ENCODE measurements at regions not wholly inside any gene's neighbourhood (a gene's known extent, or its start where the extent isn't known, plus 50 kb on each side); places are given as distances from the start of the nearest gene placed in this dataset.
"Not testable (repeated sequence)": the region's sequence is repeated elsewhere in the genome, so short reads cannot be mapped to it uniquely, and the experiment has no call there.

GRCh38 chr1:173362543-173362942 lies 114.6 kb upstream of the PRDX6 start:
- DNase-seq (no peak), ATAC-seq (ENCODE audit: low read depth in 2 of 2) (no peak)
- no peaks in the 10 kb centered on the region for H3K36me3 Mint-ChIP-seq
- H3K27me3 Mint-ChIP-seq, result no peaks in the 10 kb centered on the region
- peaks cover 12 to 18% (median 13%) of the 10 kb centered on the region in 3 donors for H3K4me1 Mint-ChIP-seq
- no peak overlapping the region for H3K4me3 Mint-ChIP-seq
- no peaks in the 10 kb centered on the region for H3K9me3 Mint-ChIP-seq
- peak overlapping the region in 1 of 6 donors; percentile 11 for H3K27ac Mint-ChIP-seq

- no peak overlapping the region for H3K27ac Mint-ChIP-seq
- peaks cover 9 to 16% (median 13%) of the 10 kb centered on the region in 3 donors for H3K4me1 Mint-ChIP-seq
- no peak overlapping the region for H3K4me3 Mint-ChIP-seq
- H3K9me3 Mint-ChIP-seq, result peaks cover 0 to 14% (median 3%) of the 10 kb centered on the region in 7 donors
- no peaks in the 10 kb centered on the region for H3K27me3 Mint-ChIP-seq
- ATAC-seq (ENCODE audit: low read depth in 2 of 2) (no peak), DNase-seq (no peak)
- H3K36me3 Mint-ChIP-seq, result peaks cover 11 to 14% of the 10 kb centered on the region in 2 donors
Observed at GRCh38 chr1:173364827-173365226, 112.3 kb upstream of the PRDX6 start.

- Mint-ChIP-seq H3K27me3 (no peaks in the 10 kb centered on the region), H3K36me3 (peaks cover 11 to 14% of the 10 kb centered on the region in 2 donors), H3K9me3 (peaks cover 0 to 14% (median 3%) of the 10 kb centered on the region in 7 donors), H3K4me1 (peaks cover 9 to 13% (median 12%) of the 10 kb centered on the region in 3 donors), H3K4me3 (no peak overlapping the region), H3K27ac (no peak overlapping the region)
- no peak for DNase-seq
- no peak for ATAC-seq (ENCODE audit: low read depth in 2 of 2)
Observed at GRCh38 chr1:173365341-173365740, 111.8 kb upstream of the PRDX6 start.

- Mint-ChIP-seq H3K27ac (no peak overlapping the region), H3K36me3 (peaks cover 11 to 14% of the 10 kb centered on the region in 2 donors), H3K27me3 (no peaks in the 10 kb centered on the region), H3K4me3 (no peak overlapping the region), H3K4me1 (no peaks in the 10 kb centered on the region), H3K9me3 (peaks cover 0 to 14% (median 3%) of the 10 kb centered on the region in 7 donors)
- DNase-seq (no peak), ATAC-seq (ENCODE audit: low read depth in 2 of 2) (no peak)
Observed at GRCh38 chr1:173367136-173367535, 110.0 kb upstream of the PRDX6 start.

- DNase-seq; H3K4me1 Mint-ChIP-seq; H3K4me3 Mint-ChIP-seq; H3K27ac Mint-ChIP-seq; ATAC-seq (ENCODE audit: low read depth in 2 of 2); H3K27me3 Mint-ChIP-seq: not testable (repeated sequence)
- Mint-ChIP-seq H3K36me3 (peaks cover 14 to 16% of the 10 kb centered on the region in 2 donors), H3K9me3 (peaks cover 3 to 23% (median 12%) of the 10 kb centered on the region in 7 donors)
Observed at GRCh38 chr1:173370586-173370985, 106.5 kb upstream of the PRDX6 start.

- ATAC-seq (ENCODE audit: low read depth in 2 of 2); H3K27ac Mint-ChIP-seq; H3K27me3 Mint-ChIP-seq; H3K4me1 Mint-ChIP-seq; DNase-seq; H3K4me3 Mint-ChIP-seq: not testable (repeated sequence)
- Mint-ChIP-seq H3K9me3 (peaks cover 6 to 26% (median 18%) of the 10 kb centered on the region in 7 donors), H3K36me3 (peaks cover 10 to 12% of the 10 kb centered on the region in 2 donors)
Observed at GRCh38 chr1:173376065-173376464, 101.1 kb upstream of the PRDX6 start.

- Mint-ChIP-seq H3K27ac (no peak overlapping the region), H3K9me3 (peaks cover 6 to 26% (median 18%) of the 10 kb centered on the region in 7 donors), H3K4me3 (no peak overlapping the region), H3K27me3 (no peaks in the 10 kb centered on the region), H3K36me3 (peaks cover 12 to 14% of the 10 kb centered on the region in 2 donors), H3K4me1 (no peaks in the 10 kb centered on the region)
- DNase-seq, result no peak
- ATAC-seq (ENCODE audit: low read depth in 2 of 2), result no peak
Observed at GRCh38 chr1:173377266-173377665, 99.9 kb upstream of the PRDX6 start.

GRCh38 chr1:173383351-173383750 lies 93.8 kb upstream of the PRDX6 start:
- Mint-ChIP-seq H3K36me3 (peaks cover 0 to 4% of the 10 kb centered on the region in 2 donors), H3K4me1 (no peaks in the 10 kb centered on the region), H3K27me3 (no peaks in the 10 kb centered on the region), H3K27ac (no peak overlapping the region), H3K4me3 (no peak overlapping the region), H3K9me3 (no peaks in the 10 kb centered on the region)
- DNase-seq (no peak), ATAC-seq (ENCODE audit: low read depth in 2 of 2) (no peak)

- Mint-ChIP-seq H3K27ac (no peak overlapping the region), H3K9me3 (peaks cover 0 to 1% (median 0%) of the 10 kb centered on the region in 7 donors), H3K36me3 (no peaks in the 10 kb centered on the region), H3K4me3 (no peak overlapping the region), H3K27me3 (no peaks in the 10 kb centered on the region), H3K4me1 (no peaks in the 10 kb centered on the region)
- ATAC-seq (ENCODE audit: low read depth in 2 of 2) (no peak), DNase-seq (no peak)
Observed at GRCh38 chr1:173388352-173388751, 88.8 kb upstream of the PRDX6 start.

GRCh38 chr1:173392895-173393658 lies 84.1 kb upstream of the PRDX6 start:
- H3K27me3 Mint-ChIP-seq, result no peaks in the 10 kb centered on the region
- H3K9me3 Mint-ChIP-seq, result peaks cover 0 to 1% (median 0%) of the 10 kb centered on the region in 7 donors
- DNase-seq, result no peak
- no peak overlapping the region for H3K4me3 Mint-ChIP-seq
- H3K27ac Mint-ChIP-seq, result peak overlapping the region in 1 of 6 donors; percentile 4
- H3K4me1 Mint-ChIP-seq, result no peaks in the 10 kb centered on the region
- H3K36me3 Mint-ChIP-seq, result no peaks in the 10 kb centered on the region
- no peak for ATAC-seq (ENCODE audit: low read depth in 2 of 2)

- no peaks in the 10 kb centered on the region for H3K36me3 Mint-ChIP-seq
- H3K27ac Mint-ChIP-seq, result peak overlapping the region in 1 of 6 donors; percentile 4
Observed at GRCh38 chr1:173393659-173394000, 83.5 kb upstream of the PRDX6 start.

GRCh38 chr1:173394813-173395212 lies 82.3 kb upstream of the PRDX6 start:
- H3K27me3 Mint-ChIP-seq; DNase-seq; H3K9me3 Mint-ChIP-seq; H3K27ac Mint-ChIP-seq; ATAC-seq (ENCODE audit: low read depth in 2 of 2); H3K36me3 Mint-ChIP-seq; H3K4me1 Mint-ChIP-seq; H3K4me3 Mint-ChIP-seq: not testable (repeated sequence)

More at GRCh38 chr1:173393659-173394000, 83.5 kb upstream of the PRDX6 start:
- Mint-ChIP-seq H3K4me3 (no peak overlapping the region), H3K9me3 (peaks cover 0 to 1% (median 0%) of the 10 kb centered on the region in 7 donors), H3K4me1 (no peaks in the 10 kb centered on the region), H3K27me3 (no peaks in the 10 kb centered on the region)
- ATAC-seq (ENCODE audit: low read depth in 2 of 2), result no peak
- DNase-seq, result no peak

GRCh38 chr1:173395762-173396161 lies 81.4 kb upstream of the PRDX6 start:
- H3K9me3 Mint-ChIP-seq, result peaks cover 0 to 1% (median 0%) of the 10 kb centered on the region in 7 donors
- no peaks in the 10 kb centered on the region for H3K36me3 Mint-ChIP-seq
- ATAC-seq (ENCODE audit: low read depth in 2 of 2), result no peak
- H3K27me3 Mint-ChIP-seq, result no peaks in the 10 kb centered on the region
- H3K4me1 Mint-ChIP-seq, result no peaks in the 10 kb centered on the region
- H3K4me3 Mint-ChIP-seq, result no peak overlapping the region
- no peak overlapping the region for H3K27ac Mint-ChIP-seq
- DNase-seq, result no peak

GRCh38 chr1:173400387-173400995 lies 76.6 kb upstream of the PRDX6 start:
- Mint-ChIP-seq H3K4me3 (no peak overlapping the region), H3K4me1 (peaks cover 0 to 14% (median 9%) of the 10 kb centered on the region in 3 donors), H3K9me3 (peaks cover 0 to 1% (median 0%) of the 10 kb centered on the region in 7 donors)

More at GRCh38 chr1:173400387-173400995, 76.6 kb upstream of the PRDX6 start:
- peak overlapping the region in 1 of 6 donors; percentile 9 for H3K27ac Mint-ChIP-seq
- no peak for ATAC-seq (ENCODE audit: low read depth in 2 of 2)
- peaks cover 4 to 5% of the 10 kb centered on the region in 2 donors for H3K36me3 Mint-ChIP-seq
- no peaks in the 10 kb centered on the region for H3K27me3 Mint-ChIP-seq
- DNase-seq, result no peak

Data from naive B cell (primary cell).